HFF-Myc (cell line): ENCODE measurements at regions not wholly inside any gene's neighbourhood (a gene's known extent, or its start where the extent isn't known, plus 50 kb on each side); places are given as distances from the start of the nearest gene placed in this dataset.

Experiments
- DNase-seq: peaks from one replicate; pipeline ENCODE4 v3.0.0-alpha.2; 2011; ENCODE audit warnings: low read depth; ENCODE audit errors: extremely low read depth
- H3K4me3 ChIP-seq: replicated peaks from 2 replicates; pipeline ENCODE4 v1.5.1; 2011; ENCODE audit warnings: low read depth, mild to moderate bottlenecking, control low read depth, low read length
- CTCF ChIP-seq: IDR thresholded peaks from 2 replicates; pipeline ENCODE4 v1.5.1; 2012; ENCODE audit warnings: mild to moderate bottlenecking, low read depth, low read length, control low read depth; ENCODE audit errors: missing control alignments

- DNase-seq, result no peak
- no peak for TF ChIP-seq CTCF
- H3K4me3 ChIP-seq, result no peak overlapping the region
Observed at GRCh38 chr3:113117511-113118234, 93.7 kb upstream of the BOC start.

GRCh38 chr3:113118336-113118735 lies 93.0 kb upstream of the BOC start:
- TF ChIP-seq CTCF, result no peak
- no peak for DNase-seq
- H3K4me3 ChIP-seq, result no peak overlapping the region

- no peak for TF ChIP-seq CTCF
- H3K4me3 ChIP-seq, result no peak overlapping the region
- DNase-seq, result no peak
Observed at GRCh38 chr3:113124256-113124830, 87.0 kb upstream of the BOC start.

GRCh38 chr3:113125951-113126350 lies 85.4 kb upstream of the BOC start:
- TF ChIP-seq CTCF, result no peak
- DNase-seq, result no peak
- H3K4me3 ChIP-seq, result no peak overlapping the region

- no peak for DNase-seq
- no peak for TF ChIP-seq CTCF
- no peak overlapping the region for H3K4me3 ChIP-seq
Observed at GRCh38 chr3:113128386-113129015, 82.9 kb upstream of the BOC start.

- no peak for TF ChIP-seq CTCF
- DNase-seq, result no peak
- H3K4me3 ChIP-seq, result no peak overlapping the region
Observed at GRCh38 chr3:113129168-113129567, 82.2 kb upstream of the BOC start.
